KMS-11 (cell line): ENCODE measurements at regions not wholly inside any gene's neighbourhood (a gene's known extent, or its start where the extent isn't known, plus 50 kb on each side); places are given as distances from the start of the nearest gene placed in this dataset.

Experiments
- H2AFZ ChIP-seq: fragments of 200-600 bp; sonication (generic); 2 replicates; pipeline ENCODE4 v1.6.1; 2016; ENCODE audit warnings: antibody characterized with exemption, mixed run types, low read depth
- H3K27ac ChIP-seq: fragments of 200-600 bp; sonication (generic); 2 replicates; pipeline ENCODE4 v1.6.1; 2016; ENCODE audit warnings: mild to moderate bottlenecking, mixed run types
- H3K27me3 ChIP-seq: fragments of 200-600 bp; sonication (generic); 2 replicates; pipeline ENCODE4 v1.6.1; 2017; ENCODE audit warnings: mild to moderate bottlenecking, low read depth, mixed run types, moderate library complexity; ENCODE audit not compliant: insufficient read depth
- H3K36me3 ChIP-seq: fragments of 200-600 bp; sonication (generic); 2 replicates; pipeline ENCODE4 v1.6.1; 2017; ENCODE audit warnings: mild to moderate bottlenecking, mixed run types; ENCODE audit not compliant: insufficient read depth
- H3K4me1 ChIP-seq: fragments of 200-600 bp; sonication (generic); 2 replicates; pipeline ENCODE4 v1.6.1; 2016; ENCODE audit warnings: mild to moderate bottlenecking, low read depth, mixed run types; ENCODE audit not compliant: poor library complexity, severe bottlenecking
- H3K4me2 ChIP-seq: fragments of 200-600 bp; sonication (generic); 2 replicates; pipeline ENCODE4 v1.7.0; 2016; ENCODE audit warnings: mild to moderate bottlenecking, mixed run types
- H3K4me3 ChIP-seq: fragments of 200-600 bp; sonication (generic); IDR thresholded peaks from 2 replicates; pipeline ENCODE4 v1.6.1; 2017; ENCODE audit warnings: low read depth, low read length, mixed read lengths; ENCODE audit not compliant: insufficient read depth
- H3K79me2 ChIP-seq: fragments of 200-600 bp; sonication (generic); 2 replicates; pipeline ENCODE4 v1.6.1; 2016; ENCODE audit warnings: low read depth, mixed run types; ENCODE audit not compliant: insufficient read depth
- H3K9ac ChIP-seq: fragments of 200-600 bp; sonication (generic); 2 replicates; pipeline ENCODE4 v1.6.1; 2016; ENCODE audit warnings: mild to moderate bottlenecking, mixed run types
- H4K20me1 ChIP-seq: fragments of 200-600 bp; sonication (generic); 2 replicates; pipeline ENCODE4 v1.6.1; 2016; ENCODE audit warnings: mild to moderate bottlenecking, mixed run types; ENCODE audit not compliant: insufficient read depth
- TF ChIP-seq, protein P1 (sequence below): fragments of 200-600 bp; sonication (generic); conservative IDR thresholded peaks from 2 replicates; pipeline ENCODE4 v1.6.1; 2017; ENCODE audit warnings: low read depth, mild to moderate bottlenecking, antibody characterized with exemption, low read length, moderate library complexity, mixed read lengths

DNA sequence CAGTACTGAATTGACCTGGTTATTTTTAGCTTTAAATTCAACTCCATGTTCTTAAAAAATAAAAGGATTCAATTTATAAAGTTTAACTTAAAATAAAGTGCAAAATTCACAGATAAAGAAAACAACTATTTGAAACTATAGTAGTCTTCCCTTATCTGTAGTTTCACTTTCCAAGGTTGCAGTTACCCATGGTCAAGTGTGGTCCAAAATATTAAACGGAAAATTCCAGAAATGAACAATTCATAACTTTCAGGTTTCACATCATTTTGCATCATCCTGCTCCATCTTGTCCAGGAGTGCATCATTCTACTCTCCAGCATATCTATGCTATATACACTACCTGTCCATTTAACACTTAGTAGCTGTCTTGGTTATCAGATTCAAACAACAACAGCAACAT, 54.5 kb upstream of the ZNF804A start:
- Histone ChIP-seq H3K27me3 (no peaks in the 10 kb centered on the region), H3K27ac (no peak overlapping the region), H3K9ac (no peak overlapping the region), H3K4me3 (no peak overlapping the region), H4K20me1 (no peaks in the 10 kb centered on the region), H2AFZ (no peak overlapping the region), H3K4me1 (peaks cover 21% of the 10 kb centered on the region), H3K79me2 (no peaks in the 10 kb centered on the region), H3K36me3 (no peaks in the 10 kb centered on the region), H3K4me2 (peak overlapping the region; percentile 49)
- TF ChIP-seq, protein P1, sequence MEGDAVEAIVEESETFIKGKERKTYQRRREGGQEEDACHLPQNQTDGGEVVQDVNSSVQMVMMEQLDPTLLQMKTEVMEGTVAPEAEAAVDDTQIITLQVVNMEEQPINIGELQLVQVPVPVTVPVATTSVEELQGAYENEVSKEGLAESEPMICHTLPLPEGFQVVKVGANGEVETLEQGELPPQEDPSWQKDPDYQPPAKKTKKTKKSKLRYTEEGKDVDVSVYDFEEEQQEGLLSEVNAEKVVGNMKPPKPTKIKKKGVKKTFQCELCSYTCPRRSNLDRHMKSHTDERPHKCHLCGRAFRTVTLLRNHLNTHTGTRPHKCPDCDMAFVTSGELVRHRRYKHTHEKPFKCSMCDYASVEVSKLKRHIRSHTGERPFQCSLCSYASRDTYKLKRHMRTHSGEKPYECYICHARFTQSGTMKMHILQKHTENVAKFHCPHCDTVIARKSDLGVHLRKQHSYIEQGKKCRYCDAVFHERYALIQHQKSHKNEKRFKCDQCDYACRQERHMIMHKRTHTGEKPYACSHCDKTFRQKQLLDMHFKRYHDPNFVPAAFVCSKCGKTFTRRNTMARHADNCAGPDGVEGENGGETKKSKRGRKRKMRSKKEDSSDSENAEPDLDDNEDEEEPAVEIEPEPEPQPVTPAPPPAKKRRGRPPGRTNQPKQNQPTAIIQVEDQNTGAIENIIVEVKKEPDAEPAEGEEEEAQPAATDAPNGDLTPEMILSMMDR: no peak
